Glutamatergic neuron (in vitro differentiated cells): ENCODE measurements at regions not wholly inside any gene's neighbourhood (a gene's known extent, or its start where the extent isn't known, plus 50 kb on each side); places are given as distances from the start of the nearest gene placed in this dataset.

Experiments
- DNase-seq: peaks from one replicate; pipeline ENCODE4 v3.0.0; 2022
- H3K27ac Mint-ChIP-seq: one replicate; pipeline ENCODE4 v1.8.0; 2020; ENCODE audit warnings: mild to moderate bottlenecking, mixed read lengths, inconsistent platforms; ENCODE audit not compliant: unreplicated experiment
- H3K27me3 Mint-ChIP-seq: one replicate; pipeline ENCODE4 v1.8.0; 2020; ENCODE audit warnings: mild to moderate bottlenecking, moderate library complexity, mixed read lengths, inconsistent platforms; ENCODE audit not compliant: unreplicated experiment
- H3K36me3 Mint-ChIP-seq: one replicate; pipeline ENCODE4 v1.8.0; 2020; ENCODE audit warnings: mild to moderate bottlenecking, mixed read lengths, inconsistent platforms; ENCODE audit not compliant: unreplicated experiment
- H3K4me1 Mint-ChIP-seq: one replicate; pipeline ENCODE4 v1.8.0; 2020; ENCODE audit warnings: mild to moderate bottlenecking, low read depth, mixed read lengths, inconsistent platforms; ENCODE audit not compliant: unreplicated experiment
- H3K4me3 Mint-ChIP-seq: one replicate; pipeline ENCODE4 v1.8.0; 2020; ENCODE audit warnings: mild to moderate bottlenecking, mixed read lengths, inconsistent platforms; ENCODE audit not compliant: unreplicated experiment
- H3K9me3 Mint-ChIP-seq: one replicate; pipeline ENCODE4 v1.8.0; 2020; ENCODE audit warnings: mild to moderate bottlenecking, moderate library complexity, mixed read lengths, inconsistent platforms; ENCODE audit not compliant: unreplicated experiment
- CTCF ChIP-seq: fragments of 200-600 bp; sonication (generic); IDR thresholded peaks from one replicate; pipeline ENCODE4 v1.5.0; 2021; ENCODE audit not compliant: partially characterized antibody, unreplicated experiment

GRCh38 chr1:191398551-191398950 is 759.7 kb upstream of the RGS18 start:
- Mint-ChIP-seq H3K4me3 (no peak overlapping the region), H3K27ac (no peak overlapping the region), H3K4me1 (no peaks in the 10 kb centered on the region), H3K9me3 (no peaks in the 10 kb centered on the region), H3K36me3 (peaks cover 8% of the 10 kb centered on the region), H3K27me3 (no peaks in the 10 kb centered on the region)
- TF ChIP-seq CTCF = no peak
- DNase-seq = no peak

GRCh38 chr1:191405417-191405816 is 752.8 kb upstream of the RGS18 start:
- Mint-ChIP-seq H3K27ac (no peak overlapping the region), H3K36me3 (no peaks in the 10 kb centered on the region), H3K27me3 (no peaks in the 10 kb centered on the region), H3K4me3 (no peak overlapping the region), H3K9me3 (peaks cover 1% of the 10 kb centered on the region), H3K4me1 (no peaks in the 10 kb centered on the region)
- TF ChIP-seq CTCF = no peak
- no peak for DNase-seq

- Mint-ChIP-seq H3K9me3 (no peaks in the 10 kb centered on the region), H3K4me3 (no peak overlapping the region), H3K4me1 (no peaks in the 10 kb centered on the region), H3K36me3 (no peaks in the 10 kb centered on the region), H3K27me3 (no peaks in the 10 kb centered on the region), H3K27ac (no peak overlapping the region)
- no peak for TF ChIP-seq CTCF
- DNase-seq = no peak
These were observed 743.2 kb upstream of the RGS18 start for GRCh38 chr1:191414981-191415640.

- no peak overlapping the region for H3K27ac Mint-ChIP-seq
- no peak overlapping the region for H3K4me3 Mint-ChIP-seq
- no peak for DNase-seq
- no peaks in the 10 kb centered on the region for H3K27me3 Mint-ChIP-seq
- no peaks in the 10 kb centered on the region for H3K9me3 Mint-ChIP-seq
- TF ChIP-seq CTCF = no peak
- H3K4me1 Mint-ChIP-seq = no peaks in the 10 kb centered on the region
- H3K36me3 Mint-ChIP-seq = no peaks in the 10 kb centered on the region
These were observed 738.4 kb upstream of the RGS18 start for GRCh38 chr1:191419842-191420241.

- Mint-ChIP-seq H3K36me3 (no peaks in the 10 kb centered on the region), H3K27ac (no peak overlapping the region), H3K9me3 (no peaks in the 10 kb centered on the region), H3K27me3 (peaks cover 3% of the 10 kb centered on the region), H3K4me3 (no peak overlapping the region), H3K4me1 (peaks cover 7% of the 10 kb centered on the region)
- no peak for DNase-seq
- TF ChIP-seq CTCF = no peak
These were observed 730.7 kb upstream of the RGS18 start for GRCh38 chr1:191427593-191427992.
